ENCODE measurements at regions not wholly inside any gene's neighbourhood (a gene's known extent, or its start where the extent isn't known, plus 50 kb on each side); places are given as distances from the start of the nearest gene placed in this dataset.
A peak's percentile ranks its signal among the peaks of the same experiment; 100 is the strongest.

GRCh38 chr6:106886922-106887797, 87.4 kb downstream of the CD24 start (continued):
- TF ChIP-seq REST (IDR thresholded peaks at IDR 0.05; ENCODE audit: borderline replicate concordance) = no peak
- no peak for TF ChIP-seq REST (CRISPR knock-in tag; IDR thresholded peaks at IDR 0.05; ENCODE audit: low read depth)
- no peak for TF ChIP-seq HBP1 (CRISPR knock-in tag; IDR thresholded peaks at IDR 0.05)
- 0 out of 2 replicates have a peak, but pooled peaks have one; percentile 79 for TF ChIP-seq RHOXF2B (CRISPR knock-in tag; conservative IDR thresholded peaks at IDR 0.05)
- no peak for TF ChIP-seq ZNF280B (CRISPR knock-in tag; IDR thresholded peaks at IDR 0.05)
- TF ChIP-seq PHF8 (IDR thresholded peaks at IDR 0.05; ENCODE audit: borderline replicate concordance, low read length) = no peak
- no peak for TF ChIP-seq IRF2 (CRISPR knock-in tag; IDR thresholded peaks at IDR 0.05)
- no peak for TF ChIP-seq NR1H2 (CRISPR knock-in tag; IDR thresholded peaks at IDR 0.05)
- TF ChIP-seq ETS1 (conservative IDR thresholded peaks at IDR 0.05; ENCODE audit: control insufficient read depth, low read depth, low read length) = no peak
- no peak for TF ChIP-seq WHSC1 (IDR thresholded peaks at IDR 0.05; ENCODE audit: low read length)
- peak; percentile 99 for TF ChIP-seq DMBX1 (CRISPR knock-in tag; IDR thresholded peaks at IDR 0.05; ENCODE audit: borderline replicate concordance)
- TF ChIP-seq IRF9 (tag; IDR thresholded peaks at IDR 0.05) = peak; percentile 88; the same call in 1 of the 2 replicates
- no peak for TF ChIP-seq ARID2 (IDR thresholded peaks at IDR 0.05)
- no peak for TF ChIP-seq KDM2B (CRISPR knock-in tag; IDR thresholded peaks at IDR 0.05)

All from K562 (cell line).